Adipocyte (in vitro differentiated cells): ENCODE measurements at regions not wholly inside any gene's neighbourhood (a gene's known extent, or its start where the extent isn't known, plus 50 kb on each side); places are given as distances from the start of the nearest gene placed in this dataset.
"Not testable (repeated sequence)": the region's sequence is repeated elsewhere in the genome, so short reads cannot be mapped to it uniquely, and the experiment has no call there.

Experiments
- DNase-seq: peaks from one replicate; pipeline ENCODE4 v3.0.0-alpha.2; 2015; ENCODE audit warnings: low read depth
- H3K27me3 ChIP-seq: replicated peaks from 2 replicates; pipeline ENCODE4 v1.7.0; 2013; ENCODE audit warnings: mild to moderate bottlenecking, low read length, moderate library complexity; ENCODE audit not compliant: control insufficient read depth, insufficient read depth
- H3K36me3 ChIP-seq: 2 replicates; pipeline ENCODE4 v1.7.0; 2013; ENCODE audit warnings: low read length, mild to moderate bottlenecking, moderate library complexity; ENCODE audit not compliant: control insufficient read depth, insufficient read depth, severe bottlenecking
- H3K4me1 ChIP-seq: 2 replicates; pipeline ENCODE4 v1.7.0; 2013; ENCODE audit warnings: mild to moderate bottlenecking, low read length, moderate library complexity; ENCODE audit not compliant: control insufficient read depth, insufficient read depth
- H3K4me3 ChIP-seq: 2 replicates; pipeline ENCODE4 v1.7.0; 2013; ENCODE audit warnings: mild to moderate bottlenecking, low read length, moderate library complexity
- H3K9ac ChIP-seq: 2 replicates; pipeline ENCODE4 v1.7.0; 2013; ENCODE audit warnings: mild to moderate bottlenecking, low read length, moderate library complexity
- H3K9me3 ChIP-seq: 2 replicates; pipeline ENCODE4 v1.7.0; 2013; ENCODE audit warnings: mild to moderate bottlenecking, low read length, moderate library complexity; ENCODE audit not compliant: control insufficient read depth

- no peak for DNase-seq
- Histone ChIP-seq H3K27me3 (peaks cover 16% of the 10 kb centered on the region), H3K36me3 (no peaks in the 10 kb centered on the region), H3K9ac (no peak overlapping the region), H3K4me1 (no peaks in the 10 kb centered on the region), H3K4me3 (no peak overlapping the region), H3K9me3 (peaks cover 18% of the 10 kb centered on the region)
These were observed 161.1 kb downstream of the PHF8 start for GRCh38 chrX:53883196-53883595.

DNA sequence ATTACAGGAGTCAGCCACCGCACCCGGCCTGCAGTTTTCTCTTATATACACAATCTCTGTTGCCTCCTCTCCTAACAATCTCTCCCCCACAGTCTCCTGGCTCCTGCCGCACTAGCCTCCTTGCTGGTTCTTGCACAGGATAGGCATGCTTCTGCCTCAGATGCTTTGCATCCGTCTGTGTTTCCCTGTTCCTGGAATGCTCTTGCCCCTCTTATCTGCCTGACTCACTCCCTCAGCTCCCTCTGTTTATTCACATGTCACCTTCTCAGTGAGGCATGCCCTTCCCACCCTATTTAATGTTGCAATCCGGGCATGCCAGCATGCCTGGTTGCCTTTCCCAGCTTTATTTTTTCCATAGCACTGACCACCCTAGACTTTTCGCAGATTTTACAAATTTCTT lies 161.9 kb downstream of the PHF8 start:
- H3K27me3 ChIP-seq = peaks cover 21% of the 10 kb centered on the region
- H3K9ac ChIP-seq = no peak overlapping the region
- no peaks in the 10 kb centered on the region for H3K36me3 ChIP-seq
- H3K4me3 ChIP-seq = no peak overlapping the region
- H3K4me1 ChIP-seq = no peaks in the 10 kb centered on the region
- peaks cover 26% of the 10 kb centered on the region for H3K9me3 ChIP-seq
- DNase-seq = peak; percentile 63

DNA sequence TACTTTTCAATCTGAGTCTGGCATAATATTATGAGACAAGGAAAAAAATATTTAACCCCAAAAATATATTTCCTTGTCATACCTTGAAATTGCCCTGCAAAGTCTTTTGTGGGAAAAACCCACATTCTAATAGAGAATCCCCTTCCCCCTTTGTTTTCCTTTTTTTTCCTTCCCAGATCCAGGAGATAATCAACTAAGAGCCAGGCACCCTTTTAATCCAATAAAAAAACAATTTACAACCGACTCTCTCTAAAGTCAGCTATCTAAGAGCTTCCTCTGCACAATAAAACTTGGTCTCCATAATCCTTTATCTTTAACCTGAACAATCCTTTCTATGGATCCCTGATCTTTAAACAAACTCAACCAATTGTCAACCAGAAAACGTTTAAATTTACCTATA lies 163.5 kb downstream of the PHF8 start:
- not testable (repeated sequence) for H3K36me3 ChIP-seq, H3K4me1 ChIP-seq

DNA sequence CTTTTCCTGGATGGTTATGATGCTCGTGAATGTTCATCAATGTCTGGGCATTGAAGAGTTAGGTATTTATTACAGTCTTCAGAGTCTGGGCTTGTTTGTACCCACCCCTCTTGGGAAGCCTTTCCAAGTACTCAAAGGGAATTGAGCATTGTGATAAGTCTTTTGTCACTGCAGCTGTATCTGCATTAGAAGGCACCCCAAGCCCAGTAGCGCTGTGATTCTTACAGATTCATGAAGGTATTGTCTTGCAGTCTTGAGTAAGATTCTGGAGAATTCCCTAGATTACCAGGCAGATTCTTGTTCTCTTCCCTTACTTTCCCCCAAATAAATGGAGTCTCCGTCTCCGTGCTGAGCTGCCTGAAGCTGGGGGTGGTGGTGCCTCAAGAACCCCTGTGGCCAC lies 173.4 kb upstream of the HUWE1 start:
- peaks cover 17% of the 10 kb centered on the region for H3K9me3 ChIP-seq
- peaks cover 22% of the 10 kb centered on the region for H3K27me3 ChIP-seq
- H3K4me3 ChIP-seq = no peak overlapping the region
- H3K9ac ChIP-seq = no peak overlapping the region
- H3K36me3 ChIP-seq = no peaks in the 10 kb centered on the region
- H3K4me1 ChIP-seq = no peaks in the 10 kb centered on the region
- DNase-seq = no peak

More for the DNA sequence above, 163.5 kb downstream of the PHF8 start:
- H3K27me3 ChIP-seq = peaks cover 21% of the 10 kb centered on the region
- not testable (repeated sequence) for H3K4me3 ChIP-seq, H3K9ac ChIP-seq, DNase-seq
- H3K9me3 ChIP-seq = peaks cover 33% of the 10 kb centered on the region

GRCh38 chrX:53831662-53832635 lies 145.4 kb upstream of the HUWE1 start:
- H3K9me3 ChIP-seq = no peaks in the 10 kb centered on the region
- no peaks in the 10 kb centered on the region for H3K4me1 ChIP-seq
- peaks cover 15% of the 10 kb centered on the region for H3K27me3 ChIP-seq
- no peak overlapping the region for H3K4me3 ChIP-seq
- no peak overlapping the region for H3K9ac ChIP-seq
- peak; percentile 51 for DNase-seq
- H3K36me3 ChIP-seq = no peaks in the 10 kb centered on the region

DNA sequence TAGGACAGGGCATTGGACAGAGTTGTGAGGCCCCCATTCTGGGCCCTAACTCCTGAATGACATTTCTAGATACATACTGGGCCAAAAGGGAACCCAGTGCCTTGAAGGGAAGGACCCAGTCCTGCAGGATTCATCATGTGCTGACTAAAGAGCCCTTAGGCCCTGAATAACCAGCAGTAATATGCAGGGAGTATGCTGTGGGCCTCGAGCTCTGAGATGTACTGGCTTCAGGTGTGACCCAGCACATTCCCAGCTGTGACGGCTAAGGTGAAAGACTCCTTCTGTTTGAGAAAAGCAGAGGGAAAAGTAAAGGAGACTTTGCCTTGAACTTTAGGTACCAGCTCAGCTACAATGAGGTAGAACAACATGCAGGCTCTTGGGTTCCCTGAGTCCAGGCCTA lies 138.2 kb upstream of the HUWE1 start:
- Histone ChIP-seq H3K27me3 (peaks cover 14% of the 10 kb centered on the region), H3K9me3 (peaks cover 4% of the 10 kb centered on the region), H3K4me1 (no peaks in the 10 kb centered on the region), H3K9ac (no peak overlapping the region), H3K4me3 (no peak overlapping the region), H3K36me3 (no peaks in the 10 kb centered on the region)
- DNase-seq = no peak

DNA sequence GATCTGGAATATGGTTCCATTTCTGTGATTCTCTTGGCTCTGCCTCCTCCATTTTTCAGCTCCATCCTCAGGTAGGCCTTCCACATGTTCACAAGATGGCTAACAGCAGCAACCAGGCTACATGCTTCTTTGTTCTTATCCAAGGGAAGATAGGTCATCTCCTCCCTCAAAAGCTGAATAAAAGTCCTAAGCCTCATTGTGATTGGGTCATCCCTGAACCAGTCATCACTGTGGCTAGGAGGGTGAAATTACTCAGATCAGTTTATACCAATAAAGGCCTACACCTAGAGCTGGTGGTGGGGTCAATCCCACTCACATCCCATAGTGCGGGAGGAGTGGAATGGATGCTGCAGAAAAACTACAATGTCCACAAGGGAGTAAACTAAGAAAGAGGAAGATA lies 131.6 kb upstream of the HUWE1 start:
- H3K36me3 ChIP-seq, H3K9ac ChIP-seq, H3K4me1 ChIP-seq, DNase-seq, H3K9me3 ChIP-seq, H3K4me3 ChIP-seq: not testable (repeated sequence)
- peaks cover 20% of the 10 kb centered on the region for H3K27me3 ChIP-seq

DNA sequence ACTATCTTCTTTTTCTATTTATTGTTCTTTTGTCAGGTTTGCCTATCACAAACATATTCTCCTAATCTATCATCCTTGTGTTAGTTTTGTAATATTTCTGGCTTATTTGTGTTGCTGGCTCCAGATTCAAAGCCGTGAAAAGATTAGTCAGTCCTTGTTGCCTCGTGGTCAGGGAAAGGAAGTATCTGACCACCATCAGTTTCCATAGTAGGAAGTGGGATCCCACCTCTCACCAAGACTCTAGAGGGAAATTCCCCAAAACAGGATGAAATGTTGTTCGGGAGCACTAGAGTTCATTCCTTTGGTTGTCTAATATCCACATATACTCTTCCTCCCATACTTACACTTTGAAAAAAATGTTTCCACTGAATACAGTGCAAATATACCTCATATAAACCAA lies 131.0 kb upstream of the HUWE1 start:
- peaks cover 16% of the 10 kb centered on the region for H3K27me3 ChIP-seq
- H3K4me3 ChIP-seq = no peak overlapping the region
- no peaks in the 10 kb centered on the region for H3K36me3 ChIP-seq
- no peaks in the 10 kb centered on the region for H3K9me3 ChIP-seq
- no peaks in the 10 kb centered on the region for H3K4me1 ChIP-seq
- no peak for DNase-seq
- no peak overlapping the region for H3K9ac ChIP-seq

DNA sequence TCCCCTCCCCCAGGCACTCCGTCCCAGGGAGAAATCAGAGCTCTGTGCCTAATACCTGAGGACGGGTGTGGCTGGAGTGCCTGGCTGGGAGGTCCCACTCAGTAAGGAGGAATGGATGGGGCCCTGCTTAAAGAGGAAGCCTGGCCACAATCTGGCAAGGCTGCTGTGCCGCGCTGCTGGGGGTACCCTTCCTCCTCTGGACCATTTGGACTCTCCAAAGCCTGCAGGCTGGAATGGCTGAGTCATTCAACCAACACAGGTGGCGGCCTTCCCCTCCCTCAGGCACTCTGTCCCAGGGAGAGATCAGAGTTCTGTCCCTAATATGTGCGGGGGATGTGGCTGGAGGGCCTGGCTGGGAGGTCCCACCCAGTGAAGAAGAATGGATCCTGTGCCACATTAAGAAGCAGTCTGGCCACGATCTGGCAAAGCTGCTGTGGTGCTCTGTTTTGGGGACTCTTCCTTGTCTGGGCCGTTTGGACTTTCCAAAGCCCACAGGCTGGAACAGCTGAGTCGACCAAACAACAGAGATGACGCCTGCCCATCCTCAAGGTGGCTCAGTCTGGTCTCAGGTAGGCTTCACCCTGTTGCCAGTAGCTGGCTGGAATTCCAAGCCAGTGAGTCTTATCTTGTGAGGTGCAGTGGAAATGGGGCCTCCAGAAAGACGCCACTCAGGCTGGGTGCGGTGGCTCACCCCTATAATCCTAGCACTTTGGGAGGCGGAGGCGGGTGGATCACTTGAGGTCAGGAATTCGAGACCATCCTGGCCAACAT lies 127.3 kb upstream of the HUWE1 start:
- no peaks in the 10 kb centered on the region for H3K36me3 ChIP-seq
- no peak for DNase-seq
- H3K4me3 ChIP-seq = no peak overlapping the region
- peaks cover 7% of the 10 kb centered on the region for H3K9me3 ChIP-seq
- H3K27me3 ChIP-seq = peaks cover 9% of the 10 kb centered on the region
- no peaks in the 10 kb centered on the region for H3K4me1 ChIP-seq
- H3K9ac ChIP-seq = no peak overlapping the region

GRCh38 chrX:53798281-53798680 lies 111.8 kb upstream of the HUWE1 start:
- Histone ChIP-seq H3K9ac (no peak overlapping the region), H3K4me3 (no peak overlapping the region), H3K4me1 (no peaks in the 10 kb centered on the region), H3K9me3 (peaks cover 17% of the 10 kb centered on the region), H3K27me3 (peaks cover 8% of the 10 kb centered on the region), H3K36me3 (no peaks in the 10 kb centered on the region)
- DNase-seq = no peak

DNA sequence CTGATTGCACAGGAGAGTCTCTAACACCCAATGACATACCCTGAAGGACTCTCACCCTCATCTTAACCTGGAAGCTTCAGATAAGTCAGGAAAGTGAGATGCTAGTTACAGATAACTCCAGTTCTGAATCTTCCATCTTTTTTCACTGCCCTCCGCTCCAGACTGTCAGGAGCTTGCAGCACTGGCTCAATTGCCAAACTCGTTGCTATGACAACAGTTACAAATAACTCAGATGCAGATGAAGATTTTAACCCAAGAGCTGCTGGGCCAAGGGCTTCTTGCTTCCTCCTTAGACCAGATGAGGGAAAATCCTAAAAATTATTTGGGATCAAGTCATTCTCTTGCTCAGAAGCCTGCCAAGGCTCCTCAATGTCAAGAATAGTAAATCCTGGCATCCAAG lies 109.1 kb upstream of the HUWE1 start:
- Histone ChIP-seq H3K27me3 (peaks cover 5% of the 10 kb centered on the region), H3K9ac (no peak overlapping the region), H3K9me3 (peaks cover 10% of the 10 kb centered on the region), H3K4me1 (no peaks in the 10 kb centered on the region), H3K36me3 (no peaks in the 10 kb centered on the region), H3K4me3 (no peak overlapping the region)
- DNase-seq = peak; percentile 2
